ENCODE measurements at regions not wholly inside any gene's neighbourhood (a gene's known extent, or its start where the extent isn't known, plus 50 kb on each side); places are given as distances from the start of the nearest gene placed in this dataset.

DNA sequence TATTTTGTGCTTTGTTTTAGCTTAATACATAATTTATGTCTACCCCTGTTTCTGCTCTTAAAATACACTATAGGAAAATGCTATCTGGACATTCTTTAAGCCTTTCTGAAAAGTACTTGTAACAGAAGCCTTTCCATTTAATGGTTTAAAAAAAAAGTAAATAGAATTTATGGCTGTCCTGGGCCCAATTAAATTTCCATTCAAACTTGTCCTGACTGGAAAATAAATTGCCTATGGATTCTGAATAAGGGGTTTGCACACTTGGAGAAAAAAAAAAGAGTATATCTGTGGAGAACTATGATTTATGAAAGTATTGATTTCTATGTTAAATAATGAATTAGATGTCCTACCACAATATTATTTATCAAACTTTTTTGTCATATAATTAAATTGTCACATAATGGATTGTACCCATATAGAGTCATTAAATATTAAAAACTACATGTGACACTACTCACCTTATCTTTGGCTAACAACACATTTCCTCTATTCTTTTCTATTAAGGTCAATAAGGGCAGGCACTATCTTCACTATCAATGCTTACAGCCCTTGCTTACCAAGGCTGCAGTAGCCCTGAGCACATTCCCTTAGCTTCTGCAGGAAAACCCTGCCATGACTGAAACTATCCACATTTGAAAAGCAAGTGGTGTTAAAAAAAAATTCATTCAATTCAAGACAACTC, 396.1 kb upstream of the ROBO2 start:
- ATAC-seq (ENCODE audit: insufficient read depth, low read depth), result no peak

DNA sequence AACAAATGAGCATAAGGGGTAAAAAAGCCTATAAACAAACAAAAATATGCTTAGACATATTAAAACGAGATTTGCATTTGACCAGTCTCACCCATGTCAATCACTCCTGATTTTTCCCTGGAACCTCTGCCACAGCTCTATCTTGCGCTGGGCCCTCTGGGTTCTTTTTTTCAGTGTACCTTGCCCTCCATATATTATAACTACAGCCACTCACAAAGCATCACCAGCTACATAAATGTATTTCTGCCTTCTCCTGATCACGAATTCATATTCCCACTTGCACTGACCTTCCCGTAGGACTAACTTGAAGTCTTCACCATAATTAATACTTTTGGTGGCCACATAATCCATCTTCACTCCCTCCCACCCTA, 395.6 kb upstream of the ROBO2 start:
- Histone ChIP-seq H2AFZ (ENCODE audit: low read depth, low read length) (no peak overlapping the region), H3K4me1 (ENCODE audit: insufficient read depth, low read length) (no peaks in the 10 kb centered on the region), H4K20me1 (ENCODE audit: insufficient read depth, low read length) (no peaks in the 10 kb centered on the region), H3K4me2 (ENCODE audit: insufficient read depth, low read length) (no peak overlapping the region), H3K27ac (ENCODE audit: low read length) (no peak overlapping the region), H3K27me3 (ENCODE audit: insufficient read depth, low read length, poor library complexity) (no peaks in the 10 kb centered on the region), H3K4me3 (ENCODE audit: low read depth in 1 of 2, low read length in 2 of 2) (no peak overlapping the region), H3K9me3 (ENCODE audit: insufficient read depth, low read length, severe bottlenecking) (no peaks in the 10 kb centered on the region), H3K9ac (ENCODE audit: low read depth, low read length) (no peak overlapping the region), H3K79me2 (ENCODE audit: insufficient read depth, low read length) (no peaks in the 10 kb centered on the region), H3K36me3 (ENCODE audit: insufficient read depth, low read length) (no peaks in the 10 kb centered on the region)
- ATAC-seq (ENCODE audit: insufficient read depth, low read depth) (no peak), DNase-seq (no peak)
- no peak for TF ChIP-seq EZH2 (IDR thresholded peaks at IDR 0.05; ENCODE audit: borderline replicate concordance, low read depth, low read length, severe bottlenecking)
- TF ChIP-seq, protein P1, sequence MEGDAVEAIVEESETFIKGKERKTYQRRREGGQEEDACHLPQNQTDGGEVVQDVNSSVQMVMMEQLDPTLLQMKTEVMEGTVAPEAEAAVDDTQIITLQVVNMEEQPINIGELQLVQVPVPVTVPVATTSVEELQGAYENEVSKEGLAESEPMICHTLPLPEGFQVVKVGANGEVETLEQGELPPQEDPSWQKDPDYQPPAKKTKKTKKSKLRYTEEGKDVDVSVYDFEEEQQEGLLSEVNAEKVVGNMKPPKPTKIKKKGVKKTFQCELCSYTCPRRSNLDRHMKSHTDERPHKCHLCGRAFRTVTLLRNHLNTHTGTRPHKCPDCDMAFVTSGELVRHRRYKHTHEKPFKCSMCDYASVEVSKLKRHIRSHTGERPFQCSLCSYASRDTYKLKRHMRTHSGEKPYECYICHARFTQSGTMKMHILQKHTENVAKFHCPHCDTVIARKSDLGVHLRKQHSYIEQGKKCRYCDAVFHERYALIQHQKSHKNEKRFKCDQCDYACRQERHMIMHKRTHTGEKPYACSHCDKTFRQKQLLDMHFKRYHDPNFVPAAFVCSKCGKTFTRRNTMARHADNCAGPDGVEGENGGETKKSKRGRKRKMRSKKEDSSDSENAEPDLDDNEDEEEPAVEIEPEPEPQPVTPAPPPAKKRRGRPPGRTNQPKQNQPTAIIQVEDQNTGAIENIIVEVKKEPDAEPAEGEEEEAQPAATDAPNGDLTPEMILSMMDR (IDR thresholded peaks at IDR 0.05; ENCODE audit: borderline replicate concordance, extremely low read depth, low read length, poor library complexity, severe bottlenecking), result no peak

More for the DNA sequence above, 396.1 kb upstream of the ROBO2 start:
- DNase-seq, result no peak
- no peaks in the 10 kb centered on the region for H3K4me1 ChIP-seq (ENCODE audit: insufficient read depth, low read length)
- H2AFZ ChIP-seq (ENCODE audit: low read depth, low read length), result no peak overlapping the region
- TF ChIP-seq, protein P1 (IDR thresholded peaks at IDR 0.05; ENCODE audit: borderline replicate concordance, extremely low read depth, low read length, poor library complexity, severe bottlenecking), result no peak
- TF ChIP-seq EZH2 (IDR thresholded peaks at IDR 0.05; ENCODE audit: borderline replicate concordance, low read depth, low read length, severe bottlenecking), result no peak
- no peak overlapping the region for H3K9ac ChIP-seq (ENCODE audit: low read depth, low read length)
- H3K36me3 ChIP-seq (ENCODE audit: insufficient read depth, low read length), result no peaks in the 10 kb centered on the region
- no peaks in the 10 kb centered on the region for H3K79me2 ChIP-seq (ENCODE audit: insufficient read depth, low read length)
- no peak overlapping the region for H3K4me3 ChIP-seq (ENCODE audit: low read depth in 1 of 2, low read length in 2 of 2)
- no peak overlapping the region for H3K4me2 ChIP-seq (ENCODE audit: insufficient read depth, low read length)
- H4K20me1 ChIP-seq (ENCODE audit: insufficient read depth, low read length), result no peaks in the 10 kb centered on the region
- H3K9me3 ChIP-seq (ENCODE audit: insufficient read depth, low read length, severe bottlenecking), result no peaks in the 10 kb centered on the region
- H3K27me3 ChIP-seq (ENCODE audit: insufficient read depth, low read length, poor library complexity), result no peaks in the 10 kb centered on the region
- no peak overlapping the region for H3K27ac ChIP-seq (ENCODE audit: low read length)

DNA sequence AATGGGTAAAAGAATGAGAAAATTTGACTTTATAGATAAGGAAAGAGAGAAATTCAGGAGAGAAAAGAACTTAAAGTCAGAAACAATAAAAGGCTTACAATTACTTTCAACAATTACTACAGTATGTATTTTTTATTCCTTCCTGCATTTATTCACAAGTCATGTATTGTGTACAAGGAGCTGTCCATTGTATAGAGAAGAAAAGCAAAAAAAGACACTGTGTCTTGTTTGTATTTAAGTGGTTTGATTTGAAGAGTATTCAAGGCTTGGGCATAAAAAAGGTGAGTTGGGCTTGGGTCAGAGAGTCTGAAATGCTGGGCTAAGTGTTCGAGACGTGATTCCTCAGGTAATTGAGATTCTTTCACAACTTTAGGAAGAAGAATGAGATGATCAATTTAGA, 394.2 kb upstream of the ROBO2 start:
- Histone ChIP-seq H3K27me3 (ENCODE audit: insufficient read depth, low read length, poor library complexity) (no peaks in the 10 kb centered on the region), H2AFZ (ENCODE audit: low read depth, low read length) (no peak overlapping the region), H3K79me2 (ENCODE audit: insufficient read depth, low read length) (no peaks in the 10 kb centered on the region), H3K9ac (ENCODE audit: low read depth, low read length) (no peak overlapping the region), H3K4me1 (ENCODE audit: insufficient read depth, low read length) (no peaks in the 10 kb centered on the region), H4K20me1 (ENCODE audit: insufficient read depth, low read length) (no peaks in the 10 kb centered on the region), H3K4me3 (ENCODE audit: low read depth in 1 of 2, low read length in 2 of 2) (no peak overlapping the region), H3K36me3 (ENCODE audit: insufficient read depth, low read length) (no peaks in the 10 kb centered on the region), H3K27ac (ENCODE audit: low read length) (no peak overlapping the region), H3K9me3 (ENCODE audit: insufficient read depth, low read length, severe bottlenecking) (no peaks in the 10 kb centered on the region), H3K4me2 (ENCODE audit: insufficient read depth, low read length) (no peak overlapping the region)
- ATAC-seq (ENCODE audit: insufficient read depth, low read depth), result no peak
- DNase-seq, result no peak
- TF ChIP-seq, protein P1 (IDR thresholded peaks at IDR 0.05; ENCODE audit: borderline replicate concordance, extremely low read depth, low read length, poor library complexity, severe bottlenecking), result no peak
- TF ChIP-seq EZH2 (IDR thresholded peaks at IDR 0.05; ENCODE audit: borderline replicate concordance, low read depth, low read length, severe bottlenecking), result no peak

Data from DND-41 (cell line).